ENCODE measurements at regions not wholly inside any gene's neighbourhood (a gene's known extent, or its start where the extent isn't known, plus 50 kb on each side); places are given as distances from the start of the nearest gene placed in this dataset.

DNA sequence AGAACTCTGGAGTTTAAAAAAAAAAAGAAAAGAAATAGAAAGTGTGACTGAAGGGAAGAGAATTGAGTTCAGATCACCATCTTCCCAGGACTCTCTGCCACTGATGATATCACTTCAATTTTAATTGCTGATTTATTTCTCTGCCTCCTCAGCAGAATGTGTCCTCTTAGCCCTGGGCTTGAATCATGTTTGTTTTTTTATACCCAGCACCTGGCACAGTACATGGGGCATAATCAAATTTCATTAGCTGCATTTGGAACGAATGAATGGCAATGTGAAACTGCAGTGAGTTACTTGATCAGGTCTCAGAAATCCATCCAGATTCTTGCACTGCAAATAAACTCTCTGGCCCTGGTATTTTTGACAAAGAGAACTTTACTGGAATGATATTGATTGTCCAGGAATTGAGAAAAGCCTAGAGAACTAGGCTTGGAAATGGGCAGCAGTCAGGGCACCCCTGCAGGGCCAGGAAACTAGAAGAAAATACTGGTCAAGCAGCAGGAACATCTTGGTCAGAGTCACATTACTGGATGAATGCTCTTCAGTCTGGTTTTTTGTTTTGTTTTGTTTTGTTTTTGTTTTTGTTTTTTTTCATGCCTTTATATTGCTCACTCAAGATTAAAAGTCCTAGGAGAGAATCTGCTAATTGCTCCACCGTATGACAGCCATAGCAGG, 103.8 kb upstream of the FAM78B start:
- TF ChIP-seq EZH2 (IDR thresholded peaks at IDR 0.05; ENCODE audit: low read depth, low read length, severe bottlenecking) (no peak), HDAC6 (IDR thresholded peaks at IDR 0.05; ENCODE audit: low read depth, low read length) (no peak), YY1 (IDR thresholded peaks at IDR 0.05; ENCODE audit: low read depth, low read length) (no peak), JUND (IDR thresholded peaks at IDR 0.05; ENCODE audit: low read length) (no peak), CHD2 (IDR thresholded peaks at IDR 0.05; ENCODE audit: low read length) (no peak), TCF12 (IDR thresholded peaks at IDR 0.05; ENCODE audit: low read depth, low read length) (no peak), POLR2A (IDR thresholded peaks at IDR 0.05; ENCODE audit: control extremely low read depth in 1 of 2, low read depth in 2 of 2, low read length in 2 of 2) (no peak), EP300 (IDR thresholded peaks at IDR 0.05; ENCODE audit: borderline replicate concordance in 1 of 2, low read depth in 2 of 2, low read length in 2 of 2) (no peak), SP1 (IDR thresholded peaks at IDR 0.05; ENCODE audit: low read depth, low read length) (no peak)
- TF ChIP-seq, protein P1, sequence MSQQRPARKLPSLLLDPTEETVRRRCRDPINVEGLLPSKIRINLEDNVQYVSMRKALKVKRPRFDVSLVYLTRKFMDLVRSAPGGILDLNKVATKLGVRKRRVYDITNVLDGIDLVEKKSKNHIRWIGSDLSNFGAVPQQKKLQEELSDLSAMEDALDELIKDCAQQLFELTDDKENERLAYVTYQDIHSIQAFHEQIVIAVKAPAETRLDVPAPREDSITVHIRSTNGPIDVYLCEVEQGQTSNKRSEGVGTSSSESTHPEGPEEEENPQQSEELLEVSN (IDR thresholded peaks at IDR 0.05): no peak
- TF ChIP-seq, protein P2, sequence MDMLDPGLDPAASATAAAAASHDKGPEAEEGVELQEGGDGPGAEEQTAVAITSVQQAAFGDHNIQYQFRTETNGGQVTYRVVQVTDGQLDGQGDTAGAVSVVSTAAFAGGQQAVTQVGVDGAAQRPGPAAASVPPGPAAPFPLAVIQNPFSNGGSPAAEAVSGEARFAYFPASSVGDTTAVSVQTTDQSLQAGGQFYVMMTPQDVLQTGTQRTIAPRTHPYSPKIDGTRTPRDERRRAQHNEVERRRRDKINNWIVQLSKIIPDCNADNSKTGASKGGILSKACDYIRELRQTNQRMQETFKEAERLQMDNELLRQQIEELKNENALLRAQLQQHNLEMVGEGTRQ (IDR thresholded peaks at IDR 0.05; ENCODE audit: low read length): no peak
- TF ChIP-seq, protein P3, sequence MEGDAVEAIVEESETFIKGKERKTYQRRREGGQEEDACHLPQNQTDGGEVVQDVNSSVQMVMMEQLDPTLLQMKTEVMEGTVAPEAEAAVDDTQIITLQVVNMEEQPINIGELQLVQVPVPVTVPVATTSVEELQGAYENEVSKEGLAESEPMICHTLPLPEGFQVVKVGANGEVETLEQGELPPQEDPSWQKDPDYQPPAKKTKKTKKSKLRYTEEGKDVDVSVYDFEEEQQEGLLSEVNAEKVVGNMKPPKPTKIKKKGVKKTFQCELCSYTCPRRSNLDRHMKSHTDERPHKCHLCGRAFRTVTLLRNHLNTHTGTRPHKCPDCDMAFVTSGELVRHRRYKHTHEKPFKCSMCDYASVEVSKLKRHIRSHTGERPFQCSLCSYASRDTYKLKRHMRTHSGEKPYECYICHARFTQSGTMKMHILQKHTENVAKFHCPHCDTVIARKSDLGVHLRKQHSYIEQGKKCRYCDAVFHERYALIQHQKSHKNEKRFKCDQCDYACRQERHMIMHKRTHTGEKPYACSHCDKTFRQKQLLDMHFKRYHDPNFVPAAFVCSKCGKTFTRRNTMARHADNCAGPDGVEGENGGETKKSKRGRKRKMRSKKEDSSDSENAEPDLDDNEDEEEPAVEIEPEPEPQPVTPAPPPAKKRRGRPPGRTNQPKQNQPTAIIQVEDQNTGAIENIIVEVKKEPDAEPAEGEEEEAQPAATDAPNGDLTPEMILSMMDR (IDR thresholded peaks at IDR 0.05; ENCODE audit: control extremely low read depth in 1 of 3, insufficient read depth in 1 of 3, low read depth in 1 of 3, low read length in 3 of 3): no peak

All from H1 (cell line).